GM18861 (cell line): ENCODE measurements at regions not wholly inside any gene's neighbourhood (a gene's known extent, or its start where the extent isn't known, plus 50 kb on each side); places are given as distances from the start of the nearest gene placed in this dataset.

Source experiments
- ATAC-seq: cut with Tn5 transposase; IDR thresholded peaks from one replicate; pipeline ENCODE4 v1.9.1; 2021; ENCODE audit not compliant: unreplicated experiment

GRCh38 chr6:167766986-167767714 lies 59.6 kb upstream of the AFDN start:
- ATAC-seq: no peak

GRCh38 chr6:167767715-167768107 lies 59.0 kb upstream of the AFDN start:
- no peak for ATAC-seq

GRCh38 chr6:167768471-167769215 lies 58.1 kb upstream of the AFDN start:
- ATAC-seq: no peak

- no peak for ATAC-seq
These were observed 57.1 kb upstream of the AFDN start for GRCh38 chr6:167769408-167770190.

GRCh38 chr6:167770291-167770955 lies 56.3 kb upstream of the AFDN start:
- ATAC-seq: no peak

- no peak for ATAC-seq
These were observed 51.8 kb upstream of the AFDN start for GRCh38 chr6:167774881-167775280.

GRCh38 chr6:167776906-167777627 lies 49.6 kb upstream of the AFDN start:
- ATAC-seq: no peak
